Panc1 (cell line): ENCODE measurements at regions not wholly inside any gene's neighbourhood (a gene's known extent, or its start where the extent isn't known, plus 50 kb on each side); places are given as distances from the start of the nearest gene placed in this dataset.

Experiments used
- ATAC-seq: fragments of 200-7000 bp; cut with Tn5 transposase; 2 replicates; pipeline ENCODE4 v1.9.1; 2020; ENCODE audit warnings: mild to moderate bottlenecking, moderate library complexity
- BruUV-seq: library from RNA; stranded (reverse); fragments of 400-500 nt; replicated peaks from 2 replicates; lab custom pipeline; 2021; lab: Mats Ljungman, UMichigan
- CTCF ChIA-PET: fragments of 300-600 bp; sonication (Branson Sonifier 250); formaldehyde crosslinking; loops from one replicate; lab custom pipeline; 2022; ENCODE audit warnings: antibody characterized with exemption; lab: Charles Lee
- POLR2A ChIA-PET: fragments of 300-600 bp; sonication (Branson Sonifier 250); formaldehyde crosslinking; loops from one replicate; lab custom pipeline; 2022; ENCODE audit warnings: antibody characterized with exemption; lab: Charles Lee
- DNase-seq: peaks from one replicate; pipeline ENCODE4 v3.0.0-alpha.2; 2010; ENCODE audit warnings: low read depth, low spot score
- H3K27ac ChIP-seq: 2 replicates; pipeline ENCODE4 v1.5.1; 2011; ENCODE audit warnings: mild to moderate bottlenecking, low read length, inconsistent platforms
- H3K27me3 ChIP-seq: fragments of 200-500 bp; sonication (Bioruptor generic); 2 replicates; pipeline ENCODE4 v1.6.0; 2014; ENCODE audit warnings: low read length, inconsistent platforms; ENCODE audit not compliant: control insufficient read depth, insufficient read depth
- H3K36me3 ChIP-seq: fragments of 200-500 bp; sonication (Bioruptor generic); 2 replicates; pipeline ENCODE4 v1.5.1; 2014; ENCODE audit warnings: inconsistent platforms, mild to moderate bottlenecking, low read length, moderate library complexity; ENCODE audit not compliant: control insufficient read depth, insufficient read depth
- H3K4me1 ChIP-seq: 2 replicates; pipeline ENCODE4 v1.5.1; 2011; ENCODE audit warnings: inconsistent platforms, mild to moderate bottlenecking, low read length, moderate library complexity; ENCODE audit not compliant: control insufficient read depth, insufficient read depth
- H3K4me3 ChIP-seq, 2 experiments: 2 replicates each; pipeline ENCODE4 v1.5.1; 2011 to 2012; ENCODE audit warnings: low read depth in 2 of 2, low read length in 2 of 2, mild to moderate bottlenecking in 2 of 2, inconsistent platforms in 1 of 2, moderate library complexity in 1 of 2
- H3K9me3 ChIP-seq: fragments of 200-500 bp; sonication (Bioruptor generic); 2 replicates; pipeline ENCODE4 v1.5.1; 2014; ENCODE audit warnings: low read depth, mild to moderate bottlenecking, inconsistent platforms, low read length, moderate library complexity; ENCODE audit not compliant: control insufficient read depth, insufficient read depth
- POLR2AphosphoS5 ChIP-seq: IDR thresholded peaks from 2 replicates; pipeline ENCODE4 v1.6.1; 2012; ENCODE audit warnings: mild to moderate bottlenecking, low read depth, low read length, moderate library complexity
- SIN3A ChIP-seq: IDR thresholded peaks from 2 replicates; pipeline ENCODE4 v1.6.1; 2012; ENCODE audit warnings: low read depth, mild to moderate bottlenecking, low read length, moderate library complexity, borderline replicate concordance; ENCODE audit not compliant: insufficient read depth
- TCF7L2 ChIP-seq: IDR thresholded peaks from 2 replicates; pipeline ENCODE4 v1.6.1; 2011; ENCODE audit warnings: mild to moderate bottlenecking, low read depth, low read length, inconsistent platforms
- in situ Hi-C: cut with HindIII; loops from 2 replicates; pipeline ENCODE4 v1.10.0; 2016; ENCODE audit warnings: low sequenced_read_pairs, low pct_unique_long_range_greater_than_20kb
- intact Hi-C: fragments of 100-400 bp; cut with micrococcal nuclease; formaldehyde crosslinking; loops from one replicate; pipeline ENCODE4 v1.10.0; 2022; ENCODE audit not compliant: unreplicated experiment
- TF ChIP-seq, protein P1 (sequence below), 2 experiments: IDR thresholded peaks; 2 replicates each; pipeline ENCODE4 v1.6.1; 2011 to 2012; ENCODE audit warnings: low read depth in 2 of 2, control low read depth in 1 of 2, low read length in 1 of 2, mild to moderate bottlenecking in 1 of 2, moderate library complexity in 1 of 2; ENCODE audit not compliant: insufficient read depth in 1 of 2
- TF ChIP-seq, protein P2 (sequence below): fragments of 450-650 bp; IDR thresholded peaks from 2 replicates; pipeline ENCODE4 v1.5.1; 2017; ENCODE audit warnings: mild to moderate bottlenecking

GRCh38 chr2:173567493-173567892 is 212.8 kb downstream of the CDCA7 start:
- no peak for DNase-seq
- H3K9me3 ChIP-seq: no peaks in the 10 kb centered on the region
- no peaks in the 10 kb centered on the region for H3K27me3 ChIP-seq
- TF ChIP-seq, protein P1, sequence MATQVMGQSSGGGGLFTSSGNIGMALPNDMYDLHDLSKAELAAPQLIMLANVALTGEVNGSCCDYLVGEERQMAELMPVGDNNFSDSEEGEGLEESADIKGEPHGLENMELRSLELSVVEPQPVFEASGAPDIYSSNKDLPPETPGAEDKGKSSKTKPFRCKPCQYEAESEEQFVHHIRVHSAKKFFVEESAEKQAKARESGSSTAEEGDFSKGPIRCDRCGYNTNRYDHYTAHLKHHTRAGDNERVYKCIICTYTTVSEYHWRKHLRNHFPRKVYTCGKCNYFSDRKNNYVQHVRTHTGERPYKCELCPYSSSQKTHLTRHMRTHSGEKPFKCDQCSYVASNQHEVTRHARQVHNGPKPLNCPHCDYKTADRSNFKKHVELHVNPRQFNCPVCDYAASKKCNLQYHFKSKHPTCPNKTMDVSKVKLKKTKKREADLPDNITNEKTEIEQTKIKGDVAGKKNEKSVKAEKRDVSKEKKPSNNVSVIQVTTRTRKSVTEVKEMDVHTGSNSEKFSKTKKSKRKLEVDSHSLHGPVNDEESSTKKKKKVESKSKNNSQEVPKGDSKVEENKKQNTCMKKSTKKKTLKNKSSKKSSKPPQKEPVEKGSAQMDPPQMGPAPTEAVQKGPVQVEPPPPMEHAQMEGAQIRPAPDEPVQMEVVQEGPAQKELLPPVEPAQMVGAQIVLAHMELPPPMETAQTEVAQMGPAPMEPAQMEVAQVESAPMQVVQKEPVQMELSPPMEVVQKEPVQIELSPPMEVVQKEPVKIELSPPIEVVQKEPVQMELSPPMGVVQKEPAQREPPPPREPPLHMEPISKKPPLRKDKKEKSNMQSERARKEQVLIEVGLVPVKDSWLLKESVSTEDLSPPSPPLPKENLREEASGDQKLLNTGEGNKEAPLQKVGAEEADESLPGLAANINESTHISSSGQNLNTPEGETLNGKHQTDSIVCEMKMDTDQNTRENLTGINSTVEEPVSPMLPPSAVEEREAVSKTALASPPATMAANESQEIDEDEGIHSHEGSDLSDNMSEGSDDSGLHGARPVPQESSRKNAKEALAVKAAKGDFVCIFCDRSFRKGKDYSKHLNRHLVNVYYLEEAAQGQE (IDR thresholded peaks at IDR 0.05; ENCODE audit: insufficient read depth in 1 of 2, low read depth in 2 of 2, low read length in 1 of 2): no peak
- TF ChIP-seq, protein P2, sequence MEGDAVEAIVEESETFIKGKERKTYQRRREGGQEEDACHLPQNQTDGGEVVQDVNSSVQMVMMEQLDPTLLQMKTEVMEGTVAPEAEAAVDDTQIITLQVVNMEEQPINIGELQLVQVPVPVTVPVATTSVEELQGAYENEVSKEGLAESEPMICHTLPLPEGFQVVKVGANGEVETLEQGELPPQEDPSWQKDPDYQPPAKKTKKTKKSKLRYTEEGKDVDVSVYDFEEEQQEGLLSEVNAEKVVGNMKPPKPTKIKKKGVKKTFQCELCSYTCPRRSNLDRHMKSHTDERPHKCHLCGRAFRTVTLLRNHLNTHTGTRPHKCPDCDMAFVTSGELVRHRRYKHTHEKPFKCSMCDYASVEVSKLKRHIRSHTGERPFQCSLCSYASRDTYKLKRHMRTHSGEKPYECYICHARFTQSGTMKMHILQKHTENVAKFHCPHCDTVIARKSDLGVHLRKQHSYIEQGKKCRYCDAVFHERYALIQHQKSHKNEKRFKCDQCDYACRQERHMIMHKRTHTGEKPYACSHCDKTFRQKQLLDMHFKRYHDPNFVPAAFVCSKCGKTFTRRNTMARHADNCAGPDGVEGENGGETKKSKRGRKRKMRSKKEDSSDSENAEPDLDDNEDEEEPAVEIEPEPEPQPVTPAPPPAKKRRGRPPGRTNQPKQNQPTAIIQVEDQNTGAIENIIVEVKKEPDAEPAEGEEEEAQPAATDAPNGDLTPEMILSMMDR: no peak
- TF ChIP-seq SIN3A (no peak), TCF7L2 (no peak), POLR2AphosphoS5 (no peak)
- H3K27ac ChIP-seq: no peak overlapping the region; the same call in 1 of the 2 replicates
- peaks cover 13% of the 10 kb centered on the region for H3K4me1 ChIP-seq
- intact Hi-C loops: no loop called here
- in situ Hi-C loops: no loop called here
- CTCF ChIA-PET: no interaction called here
- BruUV-seq: no TSS peak
- POLR2A ChIA-PET: no interaction called here
- H3K4me3 ChIP-seq: no peak overlapping the region
- H3K36me3 ChIP-seq: no peaks in the 10 kb centered on the region
- no peak for ATAC-seq

DNA sequence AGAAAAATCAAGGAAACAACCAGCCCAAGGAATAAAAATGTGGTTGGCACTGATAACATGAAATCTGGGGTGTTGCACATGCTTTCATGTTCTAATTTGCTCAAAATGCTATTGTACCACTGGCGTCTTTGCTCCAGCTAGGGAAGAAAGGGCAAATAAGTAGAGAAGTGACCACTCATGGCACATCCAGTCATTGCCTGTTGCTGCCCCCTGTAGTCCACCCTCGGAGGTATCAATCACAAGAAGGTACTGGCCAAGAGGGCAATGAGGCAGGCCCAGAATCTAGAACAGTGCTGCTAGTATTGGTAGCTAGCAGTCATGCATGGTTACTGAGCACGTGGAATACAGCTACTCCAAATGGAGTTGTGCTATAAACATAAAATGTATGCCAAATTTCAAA is 213.4 kb downstream of the CDCA7 start:
- no peak overlapping the region for H3K27ac ChIP-seq
- ATAC-seq (peak; percentile 55; the same call in 1 of the 2 replicates), DNase-seq (no peak)
- intact Hi-C loops (no loop called here), in situ Hi-C loops (no loop called here)
- BruUV-seq: no TSS peak
- no peaks in the 10 kb centered on the region for H3K27me3 ChIP-seq
- POLR2A ChIA-PET: no interaction called here
- peaks cover 13% of the 10 kb centered on the region for H3K4me1 ChIP-seq
- TF ChIP-seq SIN3A: no peak
- TF ChIP-seq, protein P2: peak; percentile 51
- TF ChIP-seq, protein P1 (IDR thresholded peaks at IDR 0.05; ENCODE audit: insufficient read depth in 1 of 2, low read depth in 2 of 2, low read length in 1 of 2): no peak
- TF ChIP-seq TCF7L2: no peak
- no peak for TF ChIP-seq POLR2AphosphoS5
- no peaks in the 10 kb centered on the region for H3K9me3 ChIP-seq
- H3K36me3 ChIP-seq: no peaks in the 10 kb centered on the region
- CTCF ChIA-PET: no interaction called here
- no peak overlapping the region for H3K4me3 ChIP-seq
